Left ventricle myocardium inferior (tissue), 1 donor: ENCODE measurements at regions not wholly inside any gene's neighbourhood (a gene's known extent, or its start where the extent isn't known, plus 50 kb on each side); places are given as distances from the start of the nearest gene placed in this dataset.

Experiments used
- DNase-seq: peaks from one replicate; pipeline ENCODE4 v3.0.0-alpha.2; 2020
- H3K27ac ChIP-seq: fragments of 200-600 bp; replicated peaks from 2 replicates; pipeline ENCODE4 v1.8.0; 2021
- H3K27me3 ChIP-seq: fragments of 200-600 bp; 2 replicates; pipeline ENCODE4 v1.8.0; 2021; ENCODE audit warnings: low read depth
- H3K36me3 ChIP-seq: fragments of 200-600 bp; 2 replicates; pipeline ENCODE4 v1.8.0; 2021
- H3K4me1 ChIP-seq: fragments of 200-600 bp; 2 replicates; pipeline ENCODE4 v1.8.0; 2021
- H3K4me3 ChIP-seq: fragments of 200-600 bp; 2 replicates; pipeline ENCODE4 v1.8.0; 2021; ENCODE audit warnings: mild to moderate bottlenecking, moderate library complexity
- H3K9me3 ChIP-seq: fragments of 200-600 bp; replicated peaks from 2 replicates; pipeline ENCODE4 v1.8.0; 2021
- intact Hi-C: fragments of 100-400 bp; cut with micrococcal nuclease; formaldehyde crosslinking; loops from one replicate; pipeline ENCODE4 v1.11.0; 2022
- TF ChIP-seq, protein P1 (sequence below): fragments of 200-600 bp; IDR thresholded peaks from 2 replicates; pipeline ENCODE4 v1.8.0; 2021; ENCODE audit warnings: antibody characterized with exemption, mild to moderate bottlenecking, borderline replicate concordance
- donor health status: DM: no; HTN: yes; CAD: no; lungs with severe emphysema.

GRCh38 chr5:165805756-165806155, 2300.3 kb downstream of the MAT2B start:
- no peak for DNase-seq

GRCh38 chr5:165808335-165808734, 2302.9 kb downstream of the MAT2B start:
- H3K4me1 ChIP-seq, result no peaks in the 10 kb centered on the region
- H3K9me3 ChIP-seq, result peaks cover 3% of the 10 kb centered on the region
- no peak overlapping the region for H3K27ac ChIP-seq
- intact Hi-C loops, result no loop called here
- H3K4me3 ChIP-seq, result no peak overlapping the region
- no peak for DNase-seq
- TF ChIP-seq, protein P1, sequence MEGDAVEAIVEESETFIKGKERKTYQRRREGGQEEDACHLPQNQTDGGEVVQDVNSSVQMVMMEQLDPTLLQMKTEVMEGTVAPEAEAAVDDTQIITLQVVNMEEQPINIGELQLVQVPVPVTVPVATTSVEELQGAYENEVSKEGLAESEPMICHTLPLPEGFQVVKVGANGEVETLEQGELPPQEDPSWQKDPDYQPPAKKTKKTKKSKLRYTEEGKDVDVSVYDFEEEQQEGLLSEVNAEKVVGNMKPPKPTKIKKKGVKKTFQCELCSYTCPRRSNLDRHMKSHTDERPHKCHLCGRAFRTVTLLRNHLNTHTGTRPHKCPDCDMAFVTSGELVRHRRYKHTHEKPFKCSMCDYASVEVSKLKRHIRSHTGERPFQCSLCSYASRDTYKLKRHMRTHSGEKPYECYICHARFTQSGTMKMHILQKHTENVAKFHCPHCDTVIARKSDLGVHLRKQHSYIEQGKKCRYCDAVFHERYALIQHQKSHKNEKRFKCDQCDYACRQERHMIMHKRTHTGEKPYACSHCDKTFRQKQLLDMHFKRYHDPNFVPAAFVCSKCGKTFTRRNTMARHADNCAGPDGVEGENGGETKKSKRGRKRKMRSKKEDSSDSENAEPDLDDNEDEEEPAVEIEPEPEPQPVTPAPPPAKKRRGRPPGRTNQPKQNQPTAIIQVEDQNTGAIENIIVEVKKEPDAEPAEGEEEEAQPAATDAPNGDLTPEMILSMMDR, result no peak
- H3K27me3 ChIP-seq, result no peaks in the 10 kb centered on the region
- no peaks in the 10 kb centered on the region for H3K36me3 ChIP-seq

More at GRCh38 chr5:165805756-165806155, 2300.3 kb downstream of the MAT2B start:
- TF ChIP-seq, protein P1, result no peak
- H3K27ac ChIP-seq, result no peak overlapping the region
- no peaks in the 10 kb centered on the region for H3K36me3 ChIP-seq
- intact Hi-C loops, result no loop called here
- peaks cover 3% of the 10 kb centered on the region for H3K9me3 ChIP-seq
- no peak overlapping the region for H3K4me3 ChIP-seq
- H3K4me1 ChIP-seq, result no peaks in the 10 kb centered on the region
- H3K27me3 ChIP-seq, result no peaks in the 10 kb centered on the region

GRCh38 chr5:165809914-165810313, 2304.5 kb downstream of the MAT2B start:
- TF ChIP-seq, protein P1, result no peak
- Histone ChIP-seq H3K4me1 (no peaks in the 10 kb centered on the region), H3K4me3 (no peak overlapping the region), H3K27me3 (no peaks in the 10 kb centered on the region), H3K9me3 (peaks cover 3% of the 10 kb centered on the region), H3K36me3 (no peaks in the 10 kb centered on the region), H3K27ac (no peak overlapping the region)
- DNase-seq, result no peak
- intact Hi-C loops, result no loop called here

- Histone ChIP-seq H3K36me3 (no peaks in the 10 kb centered on the region), H3K27ac (no peak overlapping the region), H3K4me3 (no peak overlapping the region), H3K27me3 (no peaks in the 10 kb centered on the region), H3K4me1 (no peaks in the 10 kb centered on the region), H3K9me3 (peaks cover 21% of the 10 kb centered on the region)
- DNase-seq, result no peak
- intact Hi-C loops, result no loop called here
- TF ChIP-seq, protein P1, result no peak
Measured at GRCh38 chr5:165829504-165829903, 2324.1 kb downstream of the MAT2B start.

DNA sequence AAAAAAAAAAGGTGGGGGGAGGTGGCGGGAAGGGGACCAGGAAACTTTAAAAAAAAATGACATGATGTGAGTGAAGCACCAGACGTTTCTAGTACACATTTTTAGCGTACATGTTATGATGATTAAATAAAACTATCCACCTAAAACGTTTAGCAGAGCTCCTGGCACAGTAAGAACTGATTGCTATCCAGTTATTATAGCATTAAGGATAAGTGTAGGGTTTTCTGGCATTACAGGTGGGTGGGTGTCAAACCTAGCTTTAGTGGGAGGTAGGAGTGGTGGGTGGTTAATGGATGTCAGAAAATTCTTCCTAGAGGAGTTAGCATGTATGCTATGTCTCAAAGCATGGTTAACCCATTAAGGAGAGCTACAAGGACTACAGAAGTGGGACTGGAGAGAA, 2329.5 kb downstream of the MAT2B start:
- H3K9me3 ChIP-seq, result peaks cover 8% of the 10 kb centered on the region
- no peak overlapping the region for H3K4me3 ChIP-seq
- no peak for DNase-seq
- no peak overlapping the region for H3K27ac ChIP-seq
- TF ChIP-seq, protein P1, result no peak
- no peaks in the 10 kb centered on the region for H3K4me1 ChIP-seq
- intact Hi-C loops, result no loop called here
- no peaks in the 10 kb centered on the region for H3K36me3 ChIP-seq
- H3K27me3 ChIP-seq, result no peaks in the 10 kb centered on the region

GRCh38 chr5:165836046-165836445, 2330.6 kb downstream of the MAT2B start:
- intact Hi-C loops, result no loop called here
- H3K27me3 ChIP-seq, result no peaks in the 10 kb centered on the region
- H3K27ac ChIP-seq, result no peak overlapping the region
- no peak for DNase-seq
- TF ChIP-seq, protein P1, result no peak
- no peaks in the 10 kb centered on the region for H3K4me1 ChIP-seq
- no peaks in the 10 kb centered on the region for H3K36me3 ChIP-seq
- peaks cover 9% of the 10 kb centered on the region for H3K9me3 ChIP-seq
- no peak overlapping the region for H3K4me3 ChIP-seq
